Right hindlimb (tissue), 1 donor: ENCODE measurements at regions not wholly inside any gene's neighbourhood (a gene's known extent, or its start where the extent isn't known, plus 50 kb on each side); places are given as distances from the start of the nearest gene placed in this dataset.
A peak's percentile ranks its signal among the peaks of the same experiment; 100 is the strongest.
"Not testable (repeated sequence)": the region's sequence is repeated elsewhere in the genome, so short reads cannot be mapped to it uniquely, and the experiment has no call there.

Experiments
- DNase-seq: peaks from one replicate; pipeline ENCODE4 v3.0.0-alpha.2; 2018

- DNase-seq: no peak
Measured at GRCh38 chr1:228994676-228995594, 259.7 kb downstream of the RHOU start.

GRCh38 chr1:228996281-228996680 is 261.0 kb downstream of the RHOU start:
- peak; percentile 49 for DNase-seq

GRCh38 chr1:228997721-228998144 is 262.5 kb downstream of the RHOU start:
- DNase-seq: no peak

GRCh38 chr1:228998179-228998578 is 262.9 kb downstream of the RHOU start:
- peak; percentile 58 for DNase-seq

GRCh38 chr1:228999446-229000170 is 264.3 kb downstream of the RHOU start:
- no peak for DNase-seq

- no peak for DNase-seq
Measured at GRCh38 chr1:229000187-229000586, 264.9 kb downstream of the RHOU start.

GRCh38 chr1:229001467-229002011 is 266.3 kb downstream of the RHOU start:
- DNase-seq: no peak

GRCh38 chr1:229002037-229002436 is 266.8 kb downstream of the RHOU start:
- DNase-seq: no peak

- no peak for DNase-seq
Measured at GRCh38 chr1:229002451-229002960, 267.2 kb downstream of the RHOU start.

- peak; percentile 57 for DNase-seq
Measured at GRCh38 chr1:229003233-229004031, 267.5 kb upstream of the RAB4A start.

GRCh38 chr1:229004066-229004833 is 266.7 kb upstream of the RAB4A start:
- no peak for DNase-seq

- DNase-seq: no peak
Measured at GRCh38 chr1:229005097-229005496, 265.8 kb upstream of the RAB4A start.

- DNase-seq: no peak
Measured at GRCh38 chr1:229005556-229005955, 265.4 kb upstream of the RAB4A start.

- no peak for DNase-seq
Measured at GRCh38 chr1:229006121-229006870, 264.6 kb upstream of the RAB4A start.

GRCh38 chr1:229007167-229007566 is 263.7 kb upstream of the RAB4A start:
- DNase-seq: no peak

GRCh38 chr1:229007701-229008100 is 263.2 kb upstream of the RAB4A start:
- DNase-seq: no peak

GRCh38 chr1:229008347-229008746 is 262.6 kb upstream of the RAB4A start:
- DNase-seq: not testable (repeated sequence)

- no peak for DNase-seq
Measured at GRCh38 chr1:229011022-229011421, 259.9 kb upstream of the RAB4A start.

- no peak for DNase-seq
Measured at GRCh38 chr1:229012823-229013222, 258.1 kb upstream of the RAB4A start.

- no peak for DNase-seq
Measured at GRCh38 chr1:229013981-229014380, 256.9 kb upstream of the RAB4A start.

GRCh38 chr1:229015806-229016205 is 255.1 kb upstream of the RAB4A start:
- no peak for DNase-seq
